ENCODE measurements at regions not wholly inside any gene's neighbourhood (a gene's known extent, or its start where the extent isn't known, plus 50 kb on each side); places are given as distances from the start of the nearest gene placed in this dataset.

DNA sequence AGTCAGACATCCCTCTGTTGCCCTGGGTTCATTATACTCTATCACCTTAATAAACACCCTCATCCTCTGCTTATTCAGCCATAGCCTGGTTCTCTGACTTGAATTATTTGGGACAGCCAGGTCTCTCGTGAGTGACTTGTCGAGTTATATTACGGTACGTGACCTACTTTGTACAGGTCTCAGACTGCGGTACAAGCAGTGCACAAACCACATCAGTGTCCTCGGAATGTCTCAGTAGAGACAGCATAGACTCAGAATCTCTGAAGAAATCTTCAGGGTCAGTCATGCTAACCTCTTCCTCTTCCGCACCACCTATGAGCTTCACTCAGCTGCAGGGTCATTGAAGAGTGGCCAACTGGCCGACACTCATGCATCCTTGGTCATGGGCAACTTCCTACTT is 860.8 kb downstream of the BCL11B start:
- TF ChIP-seq CHD2 (IDR thresholded peaks at IDR 0.05; ENCODE audit: low read length, partially characterized antibody): no peak
- TF ChIP-seq RAD21 (IDR thresholded peaks at IDR 0.05; ENCODE audit: low read length): no peak
- TF ChIP-seq, protein P1, sequence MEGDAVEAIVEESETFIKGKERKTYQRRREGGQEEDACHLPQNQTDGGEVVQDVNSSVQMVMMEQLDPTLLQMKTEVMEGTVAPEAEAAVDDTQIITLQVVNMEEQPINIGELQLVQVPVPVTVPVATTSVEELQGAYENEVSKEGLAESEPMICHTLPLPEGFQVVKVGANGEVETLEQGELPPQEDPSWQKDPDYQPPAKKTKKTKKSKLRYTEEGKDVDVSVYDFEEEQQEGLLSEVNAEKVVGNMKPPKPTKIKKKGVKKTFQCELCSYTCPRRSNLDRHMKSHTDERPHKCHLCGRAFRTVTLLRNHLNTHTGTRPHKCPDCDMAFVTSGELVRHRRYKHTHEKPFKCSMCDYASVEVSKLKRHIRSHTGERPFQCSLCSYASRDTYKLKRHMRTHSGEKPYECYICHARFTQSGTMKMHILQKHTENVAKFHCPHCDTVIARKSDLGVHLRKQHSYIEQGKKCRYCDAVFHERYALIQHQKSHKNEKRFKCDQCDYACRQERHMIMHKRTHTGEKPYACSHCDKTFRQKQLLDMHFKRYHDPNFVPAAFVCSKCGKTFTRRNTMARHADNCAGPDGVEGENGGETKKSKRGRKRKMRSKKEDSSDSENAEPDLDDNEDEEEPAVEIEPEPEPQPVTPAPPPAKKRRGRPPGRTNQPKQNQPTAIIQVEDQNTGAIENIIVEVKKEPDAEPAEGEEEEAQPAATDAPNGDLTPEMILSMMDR (IDR thresholded peaks at IDR 0.05): no peak
- TF ChIP-seq RCOR1 (IDR thresholded peaks at IDR 0.05; ENCODE audit: low read length): no peak

Data from SK-N-SH (cell line).